ENCODE measurements at regions not wholly inside any gene's neighbourhood (a gene's known extent, or its start where the extent isn't known, plus 50 kb on each side); places are given as distances from the start of the nearest gene placed in this dataset.
A peak's percentile ranks its signal among the peaks of the same experiment; 100 is the strongest.

GRCh38 chr1:61609040-61609439 is 115.9 kb downstream of the TM2D1 start:
- H3K27me3 ChIP-seq (ENCODE audit: control insufficient read depth in 1 of 2, insufficient read depth in 1 of 2, low read length in 2 of 2), result no peaks in the 10 kb centered on the region
- H2AK5ac ChIP-seq (ENCODE audit: low read length, severe bottlenecking), result no peak overlapping the region
- no peak overlapping the region for H3K4ac ChIP-seq (ENCODE audit: low read depth in 1 of 2, low read length in 2 of 2)
- no peak overlapping the region for H3K14ac ChIP-seq (ENCODE audit: low read length in 2 of 2)
- H3K79me1 ChIP-seq (replicated peaks; ENCODE audit: low read length, poor library complexity, severe bottlenecking), result no peaks in the 10 kb centered on the region
- peaks cover 1% of the 10 kb centered on the region for H3K4me1 ChIP-seq (ENCODE audit: control insufficient read depth, insufficient read depth, low read depth, low read length)
- no peak overlapping the region for H4K8ac ChIP-seq (ENCODE audit: low read length)
- H3K9me3 ChIP-seq (ENCODE audit: control insufficient read depth, low read length), result no peaks in the 10 kb centered on the region
- H4K91ac ChIP-seq (ENCODE audit: low read length), result no peak overlapping the region
- no peak overlapping the region for H2BK120ac ChIP-seq (ENCODE audit: low read depth, low read length)
- H3K9ac ChIP-seq (ENCODE audit: low read length), result no peak overlapping the region
- no peak overlapping the region for H3K23ac ChIP-seq (ENCODE audit: low read length in 2 of 2)
- 93% methylated on average over 3 of the region's 3 CpGs for whole genome bisulfite sequencing
- H2BK15ac ChIP-seq (ENCODE audit: low read depth, poor library complexity, severe bottlenecking), result no peak overlapping the region
- H2BK5ac ChIP-seq (ENCODE audit: low read depth, low read length, poor library complexity, severe bottlenecking), result no peak overlapping the region
- no peak overlapping the region for H3K4me2 ChIP-seq (ENCODE audit: low read length, poor library complexity, severe bottlenecking)
- no peak for DNase-seq
- no peak overlapping the region for H3K27ac ChIP-seq (ENCODE audit: low read length, poor library complexity, severe bottlenecking)
- no peak overlapping the region for H2AFZ ChIP-seq (ENCODE audit: low read depth, low read length)
- H3K36me3 ChIP-seq (ENCODE audit: control insufficient read depth in 1 of 2, insufficient read depth in 2 of 2, low read depth in 1 of 2, low read length in 2 of 2), result no peaks in the 10 kb centered on the region
- H2BK12ac ChIP-seq (ENCODE audit: low read length in 2 of 2), result no peak overlapping the region
- no peak overlapping the region for H3K4me3 ChIP-seq (ENCODE audit: insufficient read depth in 1 of 2, low read depth in 1 of 2, low read length in 2 of 2)
- peak overlapping the region in 1 of 2 experiments; percentile 12 for H3K18ac ChIP-seq (ENCODE audit: low read depth in 1 of 2, low read length in 2 of 2)

- no peak overlapping the region for H3K4me3 ChIP-seq (ENCODE audit: insufficient read depth in 1 of 2, low read depth in 1 of 2, low read length in 2 of 2)
- DNase-seq, result no peak
- H2BK120ac ChIP-seq (ENCODE audit: low read depth, low read length), result no peak overlapping the region
- H3K18ac ChIP-seq (ENCODE audit: low read depth in 1 of 2, low read length in 2 of 2), result no peak overlapping the region
- no peaks in the 10 kb centered on the region for H3K79me1 ChIP-seq (replicated peaks; ENCODE audit: low read length, poor library complexity, severe bottlenecking)
- H3K36me3 ChIP-seq (ENCODE audit: control insufficient read depth in 1 of 2, insufficient read depth in 2 of 2, low read depth in 1 of 2, low read length in 2 of 2), result no peaks in the 10 kb centered on the region
- no peak overlapping the region for H2AK5ac ChIP-seq (ENCODE audit: low read length, severe bottlenecking)
- 91% methylated on average over 6 of the region's 7 CpGs for WGBS
- H3K14ac ChIP-seq (ENCODE audit: low read length in 2 of 2), result no peak overlapping the region
- no peak overlapping the region for H4K8ac ChIP-seq (ENCODE audit: low read length)
- no peaks in the 10 kb centered on the region for H3K9me3 ChIP-seq (ENCODE audit: control insufficient read depth, low read length)
- H4K91ac ChIP-seq (ENCODE audit: low read length), result no peak overlapping the region
- H2AFZ ChIP-seq (ENCODE audit: low read depth, low read length), result no peak overlapping the region
- no peak overlapping the region for H2BK5ac ChIP-seq (ENCODE audit: low read depth, low read length, poor library complexity, severe bottlenecking)
- no peak overlapping the region for H3K4ac ChIP-seq (ENCODE audit: low read depth in 1 of 2, low read length in 2 of 2)
- no peak overlapping the region for H2BK15ac ChIP-seq (ENCODE audit: low read depth, poor library complexity, severe bottlenecking)
- H3K27me3 ChIP-seq (ENCODE audit: control insufficient read depth in 1 of 2, insufficient read depth in 1 of 2, low read length in 2 of 2), result no peaks in the 10 kb centered on the region
- H3K4me2 ChIP-seq (ENCODE audit: low read length, poor library complexity, severe bottlenecking), result no peak overlapping the region
- no peak overlapping the region for H2BK12ac ChIP-seq (ENCODE audit: low read length in 2 of 2)
- H3K23ac ChIP-seq (ENCODE audit: low read length in 2 of 2), result no peak overlapping the region
- peak overlapping the region; percentile 85 for H3K9ac ChIP-seq (ENCODE audit: low read length)
- no peak overlapping the region for H3K27ac ChIP-seq (ENCODE audit: low read length, poor library complexity, severe bottlenecking)
- H3K4me1 ChIP-seq (ENCODE audit: control insufficient read depth, insufficient read depth, low read depth, low read length), result peaks cover 1% of the 10 kb centered on the region
Observed at GRCh38 chr1:61607448-61607847, 117.5 kb downstream of the TM2D1 start.

DNA sequence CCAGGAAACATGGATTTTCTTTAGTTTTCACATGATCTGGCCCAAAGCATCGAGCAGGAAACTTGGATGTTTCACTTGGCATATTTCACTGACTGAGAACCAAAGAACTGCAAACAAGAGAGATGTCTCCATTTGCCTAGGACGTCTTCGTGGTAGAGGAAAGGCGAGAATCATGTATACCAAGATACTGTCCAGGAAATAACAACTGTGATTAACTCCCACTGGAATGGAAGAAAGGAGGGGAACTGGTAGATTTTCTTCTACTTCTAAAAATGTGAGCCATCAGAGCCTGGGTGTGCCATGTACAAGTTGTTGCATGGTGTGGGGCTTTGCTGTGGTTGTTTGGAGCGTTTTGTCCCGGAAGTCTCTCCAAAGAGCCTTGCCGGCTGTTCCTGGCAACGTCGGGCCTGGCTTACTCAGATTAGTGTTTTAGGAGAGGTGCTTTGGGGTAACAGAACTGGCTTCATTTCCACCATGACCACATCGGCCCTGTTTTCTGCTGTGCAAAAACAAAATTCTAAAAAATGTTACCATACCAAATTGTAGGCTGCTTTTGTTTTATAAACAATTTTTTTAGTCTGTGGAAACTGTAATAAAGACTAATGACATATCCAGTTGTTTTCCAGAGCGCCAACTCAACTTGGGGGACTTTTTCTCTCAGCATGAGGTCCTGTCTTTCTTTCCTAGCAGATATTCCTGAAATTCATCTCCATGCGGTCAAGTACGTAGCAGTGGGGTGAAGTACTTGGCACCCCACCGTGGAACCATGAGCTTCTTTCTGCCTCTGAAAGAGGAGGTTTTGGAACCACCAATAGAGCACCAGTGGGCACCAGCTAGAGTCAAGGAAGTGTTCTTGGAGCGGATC is 118.3 kb downstream of the TM2D1 start:
- Histone ChIP-seq H3K27ac (ENCODE audit: low read length, poor library complexity, severe bottlenecking) (no peak overlapping the region), H3K14ac (ENCODE audit: low read length in 2 of 2) (peak overlapping the region in 1 of 2 experiments; percentile 20), H4K91ac (ENCODE audit: low read length) (no peak overlapping the region), H3K4ac (ENCODE audit: low read depth in 1 of 2, low read length in 2 of 2) (no peak overlapping the region), H3K9me3 (ENCODE audit: control insufficient read depth, low read length) (no peaks in the 10 kb centered on the region), H3K23ac (ENCODE audit: low read length in 2 of 2) (no peak overlapping the region), H3K4me2 (ENCODE audit: low read length, poor library complexity, severe bottlenecking) (no peak overlapping the region), H3K4me3 (ENCODE audit: insufficient read depth in 1 of 2, low read depth in 1 of 2, low read length in 2 of 2) (peak overlapping the region in 1 of 2 experiments; percentile 60), H4K8ac (ENCODE audit: low read length) (no peak overlapping the region), H3K18ac (ENCODE audit: low read depth in 1 of 2, low read length in 2 of 2) (no peak overlapping the region), H3K36me3 (ENCODE audit: control insufficient read depth in 1 of 2, insufficient read depth in 2 of 2, low read depth in 1 of 2, low read length in 2 of 2) (no peaks in the 10 kb centered on the region), H2BK5ac (ENCODE audit: low read depth, low read length, poor library complexity, severe bottlenecking) (no peak overlapping the region), H3K27me3 (ENCODE audit: control insufficient read depth in 1 of 2, insufficient read depth in 1 of 2, low read length in 2 of 2) (no peaks in the 10 kb centered on the region), H2AK5ac (ENCODE audit: low read length, severe bottlenecking) (peak overlapping the region; percentile 37), H3K9ac (ENCODE audit: low read length) (peak overlapping the region; percentile 85), H2BK120ac (ENCODE audit: low read depth, low read length) (no peak overlapping the region), H3K4me1 (ENCODE audit: control insufficient read depth, insufficient read depth, low read depth, low read length) (peaks cover 1% of the 10 kb centered on the region), H2BK12ac (ENCODE audit: low read length in 2 of 2) (no peak overlapping the region), H3K79me1 (replicated peaks; ENCODE audit: low read length, poor library complexity, severe bottlenecking) (no peaks in the 10 kb centered on the region), H2BK15ac (ENCODE audit: low read depth, poor library complexity, severe bottlenecking) (no peak overlapping the region), H2AFZ (ENCODE audit: low read depth, low read length) (no peak overlapping the region)
- DNase-seq, result no peak
- 87% methylated on average over 10 of the region's 15 CpGs for WGBS

- no peak overlapping the region for H4K91ac ChIP-seq (ENCODE audit: low read length)
- H3K9me3 ChIP-seq (ENCODE audit: control insufficient read depth, low read length), result no peaks in the 10 kb centered on the region
- H2AFZ ChIP-seq (ENCODE audit: low read depth, low read length), result no peak overlapping the region
- H3K4ac ChIP-seq (ENCODE audit: low read depth in 1 of 2, low read length in 2 of 2), result no peak overlapping the region
- no peak overlapping the region for H3K23ac ChIP-seq (ENCODE audit: low read length in 2 of 2)
- no peaks in the 10 kb centered on the region for H3K27me3 ChIP-seq (ENCODE audit: control insufficient read depth in 1 of 2, insufficient read depth in 1 of 2, low read length in 2 of 2)
- no peak overlapping the region for H2AK5ac ChIP-seq (ENCODE audit: low read length, severe bottlenecking)
- no peak overlapping the region for H2BK12ac ChIP-seq (ENCODE audit: low read length in 2 of 2)
- no peaks in the 10 kb centered on the region for H3K79me1 ChIP-seq (replicated peaks; ENCODE audit: low read length, poor library complexity, severe bottlenecking)
- no peak overlapping the region for H3K4me2 ChIP-seq (ENCODE audit: low read length, poor library complexity, severe bottlenecking)
- peaks cover 1% of the 10 kb centered on the region for H3K4me1 ChIP-seq (ENCODE audit: control insufficient read depth, insufficient read depth, low read depth, low read length)
- H4K8ac ChIP-seq (ENCODE audit: low read length), result no peak overlapping the region
- H2BK120ac ChIP-seq (ENCODE audit: low read depth, low read length), result no peak overlapping the region
- H2BK5ac ChIP-seq (ENCODE audit: low read depth, low read length, poor library complexity, severe bottlenecking), result no peak overlapping the region
- no peaks in the 10 kb centered on the region for H3K36me3 ChIP-seq (ENCODE audit: control insufficient read depth in 1 of 2, insufficient read depth in 2 of 2, low read depth in 1 of 2, low read length in 2 of 2)
- no peak overlapping the region for H3K27ac ChIP-seq (ENCODE audit: low read length, poor library complexity, severe bottlenecking)
- no peak overlapping the region for H3K14ac ChIP-seq (ENCODE audit: low read length in 2 of 2)
- no peak for DNase-seq
- 92% methylated on average over 2 of the region's 4 CpGs for WGBS
- H3K4me3 ChIP-seq (ENCODE audit: insufficient read depth in 1 of 2, low read depth in 1 of 2, low read length in 2 of 2), result peak overlapping the region in 1 of 2 experiments; percentile 21
- no peak overlapping the region for H3K18ac ChIP-seq (ENCODE audit: low read depth in 1 of 2, low read length in 2 of 2)
- H3K9ac ChIP-seq (ENCODE audit: low read length), result peak overlapping the region; percentile 85
- H2BK15ac ChIP-seq (ENCODE audit: low read depth, poor library complexity, severe bottlenecking), result no peak overlapping the region
Observed at GRCh38 chr1:61605607-61606321, 119.2 kb downstream of the TM2D1 start.
